HEK293T (cell line): ENCODE measurements at regions not wholly inside any gene's neighbourhood (a gene's known extent, or its start where the extent isn't known, plus 50 kb on each side); places are given as distances from the start of the nearest gene placed in this dataset.

Experiments used
- BHLHE40 ChIP-seq: fragments of 450-650 bp; IDR thresholded peaks from 2 replicates; pipeline ENCODE4 v1.6.1; 2016; ENCODE audit warnings: mild to moderate bottlenecking, moderate library complexity, borderline replicate concordance
- CTBP1 ChIP-seq: fragments of 450-650 bp; IDR thresholded peaks from 2 replicates; pipeline ENCODE4 v1.6.1; 2016; ENCODE audit warnings: borderline replicate concordance
- ELF4 ChIP-seq: fragments of 450-650 bp; IDR thresholded peaks from 2 replicates; pipeline ENCODE4 v1.6.1; 2017; ENCODE audit warnings: antibody characterized with exemption
- FOXA1 ChIP-seq: fragments of 450-650 bp; IDR thresholded peaks from 2 replicates; pipeline ENCODE4 v1.6.1; 2016; ENCODE audit warnings: mild to moderate bottlenecking
- FOXK2 ChIP-seq: fragments of 450-650 bp; IDR thresholded peaks from 2 replicates; pipeline ENCODE4 v1.6.1; 2016; ENCODE audit warnings: mild to moderate bottlenecking
- FOXM1 ChIP-seq: fragments of 450-650 bp; IDR thresholded peaks from 2 replicates; pipeline ENCODE4 v1.6.1; 2017; ENCODE audit warnings: mild to moderate bottlenecking, borderline replicate concordance
- HDGF ChIP-seq: fragments of 450-650 bp; IDR thresholded peaks from 2 replicates; pipeline ENCODE4 v1.6.1; 2017; ENCODE audit warnings: antibody characterized with exemption, borderline replicate concordance
- L3MBTL2 ChIP-seq: fragments of 450-650 bp; conservative IDR thresholded peaks from 2 replicates; pipeline ENCODE4 v1.6.1; 2016; ENCODE audit warnings: mild to moderate bottlenecking
- NFRKB ChIP-seq: fragments of 450-650 bp; IDR thresholded peaks from 2 replicates; pipeline ENCODE4 v1.6.1; 2016; ENCODE audit warnings: mild to moderate bottlenecking, moderate library complexity
- PKNOX1 ChIP-seq: fragments of 450-650 bp; IDR thresholded peaks from 2 replicates; pipeline ENCODE4 v1.6.1; 2016
- SP1 ChIP-seq: fragments of 450-650 bp; IDR thresholded peaks from 2 replicates; pipeline ENCODE4 v1.6.1; 2017
- SUZ12 ChIP-seq: fragments of 450-650 bp; IDR thresholded peaks from 2 replicates; pipeline ENCODE4 v1.6.1; 2016; ENCODE audit warnings: mild to moderate bottlenecking
- TARDBP ChIP-seq: fragments of 450-650 bp; IDR thresholded peaks from 2 replicates; pipeline ENCODE4 v1.6.1; 2016
- ZNF384 ChIP-seq: fragments of 450-650 bp; IDR thresholded peaks from 2 replicates; pipeline ENCODE4 v1.6.1; 2016

DNA sequence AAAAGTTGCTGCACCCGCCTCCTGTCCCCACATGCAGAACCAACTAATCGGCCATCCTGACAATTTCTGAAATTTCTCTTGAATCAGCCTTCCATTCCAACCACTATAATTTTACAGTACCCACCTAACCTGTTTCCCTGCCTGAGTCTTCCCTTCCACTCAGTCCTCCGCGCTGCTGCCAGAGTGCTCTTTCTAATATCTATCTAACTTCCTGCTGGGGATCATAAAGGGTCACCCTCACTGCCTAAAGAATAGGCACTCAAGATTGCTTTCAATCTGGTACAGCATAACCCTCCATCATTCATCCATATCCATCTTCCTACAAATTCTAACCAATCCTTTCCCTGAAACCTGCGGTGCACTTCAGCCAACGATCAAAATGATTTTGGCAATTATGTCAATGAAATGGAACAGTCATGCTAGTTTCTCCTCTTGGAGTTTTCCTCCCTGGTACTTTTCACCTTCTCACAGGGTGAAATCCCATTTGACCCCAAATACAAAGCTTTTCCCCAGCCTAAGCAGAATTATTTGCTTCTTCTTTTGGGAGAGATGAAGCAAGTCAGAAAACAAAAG, 117.5 kb upstream of the BEND6 start:
- no peak for TF ChIP-seq L3MBTL2
- no peak for TF ChIP-seq FOXM1
- TF ChIP-seq SUZ12: no peak
- TF ChIP-seq ELF4: no peak
- no peak for TF ChIP-seq SP1
- no peak for TF ChIP-seq CTBP1
- no peak for TF ChIP-seq PKNOX1
- TF ChIP-seq FOXK2: no peak
- no peak for TF ChIP-seq TARDBP
- TF ChIP-seq NFRKB: no peak
- TF ChIP-seq BHLHE40: no peak
- no peak for TF ChIP-seq FOXA1
- TF ChIP-seq ZNF384: no peak
- no peak for TF ChIP-seq HDGF
